Neural cell (in vitro differentiated cells): ENCODE measurements at regions not wholly inside any gene's neighbourhood (a gene's known extent, or its start where the extent isn't known, plus 50 kb on each side); places are given as distances from the start of the nearest gene placed in this dataset.

Experiments
- H2AFZ ChIP-seq: fragments of 200-600, 300-800 bp; sonication (generic), shearing (Covaris generic); 2 replicates; pipeline ENCODE4 v1.6.0; 2014; ENCODE audit warnings: low read depth, mild to moderate bottlenecking, antibody characterized with exemption, low read length, moderate library complexity
- H3F3A ChIP-seq: fragments of 200-600 bp; shearing (Covaris generic); 2 replicates; pipeline ENCODE4 v1.6.1; 2016; ENCODE audit warnings: mild to moderate bottlenecking, moderate library complexity, mixed read lengths, antibody characterized with exemption, low read length; ENCODE audit not compliant: insufficient read depth, poor library complexity, severe bottlenecking
- H3K27ac ChIP-seq: fragments of 200-600, 300-800 bp; sonication (generic), shearing (Covaris generic); 2 replicates; pipeline ENCODE4 v1.5.1; 2014; ENCODE audit warnings: mild to moderate bottlenecking, low read length, moderate library complexity
- H3K27me3 ChIP-seq: fragments of 300-800, 200-600 bp; sonication (generic), shearing (Covaris generic); 2 replicates; pipeline ENCODE4 v1.6.0; 2014; ENCODE audit warnings: mild to moderate bottlenecking, low read depth, low read length, moderate library complexity; ENCODE audit not compliant: insufficient read depth
- H3K36me3 ChIP-seq: fragments of 300-800, 200-600 bp; sonication (generic), shearing (Covaris generic); 2 replicates; pipeline ENCODE4 v1.5.1; 2014; ENCODE audit warnings: mild to moderate bottlenecking, antibody characterized with exemption, low read length, moderate library complexity; ENCODE audit not compliant: insufficient read depth
- H3K4me2 ChIP-seq: fragments of 300-800, 200-600 bp; sonication (generic), shearing (Covaris generic); 2 replicates; pipeline ENCODE4 v1.6.0; 2014; ENCODE audit warnings: mild to moderate bottlenecking, low read length
- H3K4me3 ChIP-seq: fragments of 300-800, 200-600 bp; sonication (generic), shearing (Covaris generic); 2 replicates; pipeline ENCODE4 v1.5.1; 2014; ENCODE audit warnings: mild to moderate bottlenecking, low read length, moderate library complexity
- H3K79me2 ChIP-seq: fragments of 200-600 bp; shearing (Covaris generic); replicated peaks from 2 replicates; pipeline ENCODE4 v1.6.0; 2014; ENCODE audit warnings: mild to moderate bottlenecking, low read length, moderate library complexity; ENCODE audit not compliant: insufficient read depth
- H3K9ac ChIP-seq: fragments of 300-800, 200-600 bp; sonication (generic), shearing (Covaris generic); 2 replicates; pipeline ENCODE4 v1.6.1; 2016; ENCODE audit warnings: mild to moderate bottlenecking, low read length, mixed read lengths
- H3K9me2 ChIP-seq: fragments of 200-600 bp; shearing (Covaris generic); 2 replicates; pipeline ENCODE4 v1.6.1; 2016; ENCODE audit warnings: mild to moderate bottlenecking, low read length, mixed read lengths; ENCODE audit not compliant: insufficient read depth
- H3K9me3 ChIP-seq: fragments of 200-600, 300-800 bp; sonication (generic), shearing (Covaris generic); 2 replicates; pipeline ENCODE4 v1.6.1; 2016; ENCODE audit warnings: mild to moderate bottlenecking, mixed run types, low read length, moderate library complexity, mixed read lengths
- H4K20me1 ChIP-seq: fragments of 200-600 bp; shearing (Covaris generic); 2 replicates; pipeline ENCODE4 v1.6.1; 2016; ENCODE audit warnings: mild to moderate bottlenecking, mixed run types; ENCODE audit not compliant: insufficient read depth
- EP300 ChIP-seq: fragments of 450-650 bp; conservative IDR thresholded peaks from 2 replicates; pipeline ENCODE4 v1.6.1; 2014; ENCODE audit warnings: antibody characterized with exemption, mild to moderate bottlenecking, moderate library complexity; ENCODE audit not compliant: poor library complexity, severe bottlenecking
- EZH2 ChIP-seq: fragments of 200-600, 300-800 bp; shearing (Covaris generic), sonication (generic); IDR thresholded peaks from 2 replicates; pipeline ENCODE4 v1.6.1; 2014; ENCODE audit warnings: antibody characterized with exemption, low read length, borderline replicate concordance, mild to moderate bottlenecking; ENCODE audit not compliant: insufficient read depth, poor library complexity, severe bottlenecking
- MXI1 ChIP-seq: fragments of 450-650 bp; conservative IDR thresholded peaks from 2 replicates; pipeline ENCODE4 v1.6.1; 2014; ENCODE audit warnings: antibody characterized with exemption, mild to moderate bottlenecking; ENCODE audit not compliant: poor library complexity, severe bottlenecking
- POLR2AphosphoS5 ChIP-seq: IDR thresholded peaks from 2 replicates; pipeline ENCODE4 v1.6.1; 2012
- RAD21 ChIP-seq: fragments of 450-650 bp; conservative IDR thresholded peaks from 2 replicates; pipeline ENCODE4 v1.6.1; 2014; ENCODE audit warnings: antibody characterized with exemption, mild to moderate bottlenecking, moderate library complexity
- SMC3 ChIP-seq: fragments of 450-650 bp; conservative IDR thresholded peaks from 2 replicates; pipeline ENCODE4 v1.6.1; 2014; ENCODE audit warnings: antibody characterized with exemption, mild to moderate bottlenecking, moderate library complexity; ENCODE audit not compliant: poor library complexity
- TAF1 ChIP-seq: IDR thresholded peaks from 2 replicates; pipeline ENCODE4 v1.6.1; 2012; ENCODE audit warnings: low read depth
- TF ChIP-seq, protein P1 (sequence below): fragments of 450-650 bp; IDR thresholded peaks from 2 replicates; pipeline ENCODE4 v1.5.1; 2014; ENCODE audit warnings: antibody characterized with exemption, mild to moderate bottlenecking, moderate library complexity; ENCODE audit not compliant: poor library complexity, severe bottlenecking
- TF ChIP-seq, protein P2 (sequence below): IDR thresholded peaks from 2 replicates; pipeline ENCODE4 v1.6.1; 2012; ENCODE audit warnings: borderline replicate concordance

- Histone ChIP-seq H4K20me1 (no peaks in the 10 kb centered on the region), H3K27me3 (no peaks in the 10 kb centered on the region), H2AFZ (no peak overlapping the region), H3K9ac (no peak overlapping the region), H3K4me3 (no peak overlapping the region), H3K9me3 (no peaks in the 10 kb centered on the region), H3K9me2 (no peaks in the 10 kb centered on the region), H3K4me2 (no peak overlapping the region), H3K79me2 (no peaks in the 10 kb centered on the region), H3K36me3 (no peaks in the 10 kb centered on the region), H3F3A (no peaks in the 10 kb centered on the region), H3K27ac (no peak overlapping the region)
- TF ChIP-seq TAF1 (no peak), EP300 (no peak), EZH2 (no peak), SMC3 (no peak), RAD21 (no peak), POLR2AphosphoS5 (no peak), MXI1 (no peak)
- TF ChIP-seq, protein P1, sequence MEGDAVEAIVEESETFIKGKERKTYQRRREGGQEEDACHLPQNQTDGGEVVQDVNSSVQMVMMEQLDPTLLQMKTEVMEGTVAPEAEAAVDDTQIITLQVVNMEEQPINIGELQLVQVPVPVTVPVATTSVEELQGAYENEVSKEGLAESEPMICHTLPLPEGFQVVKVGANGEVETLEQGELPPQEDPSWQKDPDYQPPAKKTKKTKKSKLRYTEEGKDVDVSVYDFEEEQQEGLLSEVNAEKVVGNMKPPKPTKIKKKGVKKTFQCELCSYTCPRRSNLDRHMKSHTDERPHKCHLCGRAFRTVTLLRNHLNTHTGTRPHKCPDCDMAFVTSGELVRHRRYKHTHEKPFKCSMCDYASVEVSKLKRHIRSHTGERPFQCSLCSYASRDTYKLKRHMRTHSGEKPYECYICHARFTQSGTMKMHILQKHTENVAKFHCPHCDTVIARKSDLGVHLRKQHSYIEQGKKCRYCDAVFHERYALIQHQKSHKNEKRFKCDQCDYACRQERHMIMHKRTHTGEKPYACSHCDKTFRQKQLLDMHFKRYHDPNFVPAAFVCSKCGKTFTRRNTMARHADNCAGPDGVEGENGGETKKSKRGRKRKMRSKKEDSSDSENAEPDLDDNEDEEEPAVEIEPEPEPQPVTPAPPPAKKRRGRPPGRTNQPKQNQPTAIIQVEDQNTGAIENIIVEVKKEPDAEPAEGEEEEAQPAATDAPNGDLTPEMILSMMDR = no peak
- TF ChIP-seq, protein P2, sequence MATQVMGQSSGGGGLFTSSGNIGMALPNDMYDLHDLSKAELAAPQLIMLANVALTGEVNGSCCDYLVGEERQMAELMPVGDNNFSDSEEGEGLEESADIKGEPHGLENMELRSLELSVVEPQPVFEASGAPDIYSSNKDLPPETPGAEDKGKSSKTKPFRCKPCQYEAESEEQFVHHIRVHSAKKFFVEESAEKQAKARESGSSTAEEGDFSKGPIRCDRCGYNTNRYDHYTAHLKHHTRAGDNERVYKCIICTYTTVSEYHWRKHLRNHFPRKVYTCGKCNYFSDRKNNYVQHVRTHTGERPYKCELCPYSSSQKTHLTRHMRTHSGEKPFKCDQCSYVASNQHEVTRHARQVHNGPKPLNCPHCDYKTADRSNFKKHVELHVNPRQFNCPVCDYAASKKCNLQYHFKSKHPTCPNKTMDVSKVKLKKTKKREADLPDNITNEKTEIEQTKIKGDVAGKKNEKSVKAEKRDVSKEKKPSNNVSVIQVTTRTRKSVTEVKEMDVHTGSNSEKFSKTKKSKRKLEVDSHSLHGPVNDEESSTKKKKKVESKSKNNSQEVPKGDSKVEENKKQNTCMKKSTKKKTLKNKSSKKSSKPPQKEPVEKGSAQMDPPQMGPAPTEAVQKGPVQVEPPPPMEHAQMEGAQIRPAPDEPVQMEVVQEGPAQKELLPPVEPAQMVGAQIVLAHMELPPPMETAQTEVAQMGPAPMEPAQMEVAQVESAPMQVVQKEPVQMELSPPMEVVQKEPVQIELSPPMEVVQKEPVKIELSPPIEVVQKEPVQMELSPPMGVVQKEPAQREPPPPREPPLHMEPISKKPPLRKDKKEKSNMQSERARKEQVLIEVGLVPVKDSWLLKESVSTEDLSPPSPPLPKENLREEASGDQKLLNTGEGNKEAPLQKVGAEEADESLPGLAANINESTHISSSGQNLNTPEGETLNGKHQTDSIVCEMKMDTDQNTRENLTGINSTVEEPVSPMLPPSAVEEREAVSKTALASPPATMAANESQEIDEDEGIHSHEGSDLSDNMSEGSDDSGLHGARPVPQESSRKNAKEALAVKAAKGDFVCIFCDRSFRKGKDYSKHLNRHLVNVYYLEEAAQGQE = no peak
Observed at GRCh38 chr5:107286447-107287098, 384.2 kb downstream of the EFNA5 start.

GRCh38 chr5:107285772-107286171 lies 385.0 kb downstream of the EFNA5 start:
- no peaks in the 10 kb centered on the region for H3F3A ChIP-seq
- TF ChIP-seq POLR2AphosphoS5 (no peak), EZH2 (no peak), EP300 (no peak), SMC3 (no peak), MXI1 (no peak)
- TF ChIP-seq, protein P2 = no peak
- no peaks in the 10 kb centered on the region for H3K27me3 ChIP-seq
- H4K20me1 ChIP-seq = no peaks in the 10 kb centered on the region
- H3K4me2 ChIP-seq = no peak overlapping the region
- H3K9ac ChIP-seq = no peak overlapping the region
- H3K9me3 ChIP-seq = no peaks in the 10 kb centered on the region
- no peak overlapping the region for H3K27ac ChIP-seq
- no peaks in the 10 kb centered on the region for H3K36me3 ChIP-seq
- no peak overlapping the region for H3K4me3 ChIP-seq
- no peak overlapping the region for H2AFZ ChIP-seq
- no peaks in the 10 kb centered on the region for H3K9me2 ChIP-seq
- no peaks in the 10 kb centered on the region for H3K79me2 ChIP-seq
